ENCODE measurements at regions not wholly inside any gene's neighbourhood (a gene's known extent, or its start where the extent isn't known, plus 50 kb on each side); places are given as distances from the start of the nearest gene placed in this dataset.

DNA sequence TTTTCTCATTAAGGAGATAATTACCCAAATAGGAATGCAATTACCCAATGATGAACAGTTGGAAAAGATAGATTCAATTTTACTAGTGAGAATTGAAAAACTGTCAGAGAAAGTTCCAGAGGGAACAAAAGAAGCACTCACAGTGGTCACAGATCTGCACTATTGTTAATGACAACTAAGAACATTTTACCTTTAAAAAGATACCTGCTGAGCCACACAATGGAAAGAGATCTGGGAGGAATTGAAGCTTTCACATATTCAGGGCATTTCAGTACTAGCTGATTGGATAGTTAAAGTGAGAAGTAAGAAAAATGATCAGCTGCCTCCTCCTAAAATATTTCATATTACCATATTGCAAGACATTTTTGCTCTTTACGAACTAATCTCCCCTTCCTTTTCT lies 1822.2 kb downstream of the STIM2 start:
- TF ChIP-seq CTCF (IDR thresholded peaks at IDR 0.05), result no peak
- no peak for TF ChIP-seq POLR2A (IDR thresholded peaks at IDR 0.05)
- TF ChIP-seq POLR2AphosphoS5 (IDR thresholded peaks at IDR 0.05), result no peak
